Anterior cingulate cortex (tissue), 58 donors: ENCODE measurements at regions not wholly inside any gene's neighbourhood (a gene's known extent, or its start where the extent isn't known, plus 50 kb on each side); places are given as distances from the start of the nearest gene placed in this dataset.
"Not testable (repeated sequence)": the region's sequence is repeated elsewhere in the genome, so short reads cannot be mapped to it uniquely, and the experiment has no call there.

ENCODE experiments used
- DNase-seq, 58 donors: peaks; one replicate each; lab custom pipeline; 2025; lab: John Stamatoyannopoulos, UW

DNA sequence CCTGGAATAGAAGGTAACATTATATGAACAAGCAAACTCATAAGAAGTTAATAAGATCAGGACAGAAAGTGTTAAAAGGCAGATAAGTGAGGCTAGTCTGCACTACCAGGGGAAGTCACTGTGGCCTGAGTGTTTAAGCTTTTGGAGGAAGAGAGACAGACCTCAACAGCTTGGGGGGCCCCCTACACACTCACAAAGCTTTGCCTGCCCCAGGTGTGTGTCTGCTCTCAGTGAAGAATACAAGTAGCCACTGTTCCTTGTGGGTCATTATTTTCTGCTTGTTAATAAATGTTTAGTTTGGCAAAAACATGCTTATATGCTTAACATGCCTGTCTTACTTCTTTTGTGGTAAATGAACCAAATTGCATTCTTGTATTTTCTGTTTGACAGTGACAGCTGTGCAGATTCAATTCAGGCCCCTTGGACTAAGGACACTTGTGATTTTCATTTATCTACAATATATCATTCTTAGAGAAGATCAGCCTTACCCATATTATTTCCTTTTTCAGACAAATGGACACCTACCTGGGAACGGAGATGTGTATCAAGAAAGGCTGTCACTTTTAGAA is 50.7 kb upstream of the C12orf71 start:
- DNase-seq = no peak

DNA sequence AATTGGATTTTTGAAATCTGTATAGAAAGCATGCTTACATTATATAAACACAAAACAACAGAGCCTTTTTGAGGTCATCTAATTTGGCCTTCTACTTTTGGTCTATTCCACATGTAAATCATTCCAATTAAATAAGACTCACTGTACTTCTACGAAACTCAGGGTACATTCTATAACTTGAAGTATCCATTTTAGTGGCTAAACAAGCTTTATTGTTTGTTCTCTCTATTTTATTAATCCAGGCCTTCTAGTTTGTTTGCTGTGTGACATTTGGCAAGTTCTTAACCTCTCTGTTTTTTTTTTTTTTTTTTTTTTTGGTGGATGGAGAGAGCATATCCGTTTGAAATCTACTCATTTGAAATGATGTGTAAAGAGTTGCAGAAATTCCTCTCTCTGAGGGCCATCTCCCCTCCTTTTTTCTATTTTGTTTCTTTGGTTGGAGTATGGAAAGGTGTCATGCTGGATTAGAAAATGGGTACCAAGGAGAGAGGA is 58.1 kb upstream of the C12orf71 start:
- no peak for DNase-seq

DNA sequence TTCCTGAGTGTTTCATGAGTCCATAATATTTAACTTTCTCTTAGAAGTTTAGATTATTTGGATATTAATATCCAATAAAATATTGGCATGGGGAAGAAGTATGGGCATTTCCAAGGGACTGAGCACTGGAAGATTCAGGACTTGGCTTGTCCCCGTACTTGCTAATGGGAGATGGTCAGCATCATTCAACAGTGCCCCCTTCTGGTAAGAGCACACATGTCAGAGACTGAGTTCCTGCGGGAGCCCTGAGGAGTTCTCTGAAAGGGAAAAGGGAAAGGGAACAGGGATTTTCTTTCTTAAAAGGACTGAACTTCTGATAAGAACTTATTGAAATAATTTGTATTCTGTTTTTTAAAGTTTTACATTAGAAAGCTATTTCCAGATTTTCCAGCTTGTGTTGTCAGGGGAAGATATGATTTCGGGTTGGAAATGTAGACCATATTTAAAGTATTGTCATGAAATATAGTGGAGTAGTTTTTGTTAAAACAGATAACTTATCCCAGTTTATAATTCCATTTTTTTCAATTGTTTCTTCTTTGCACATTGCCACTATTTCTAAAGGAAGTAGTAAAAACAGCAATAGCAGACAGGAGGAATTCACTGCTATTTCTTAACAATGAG is 59.8 kb upstream of the C12orf71 start:
- peak in 40 of 58 donors; percentile 2 to 80 (median 22) for DNase-seq

DNA sequence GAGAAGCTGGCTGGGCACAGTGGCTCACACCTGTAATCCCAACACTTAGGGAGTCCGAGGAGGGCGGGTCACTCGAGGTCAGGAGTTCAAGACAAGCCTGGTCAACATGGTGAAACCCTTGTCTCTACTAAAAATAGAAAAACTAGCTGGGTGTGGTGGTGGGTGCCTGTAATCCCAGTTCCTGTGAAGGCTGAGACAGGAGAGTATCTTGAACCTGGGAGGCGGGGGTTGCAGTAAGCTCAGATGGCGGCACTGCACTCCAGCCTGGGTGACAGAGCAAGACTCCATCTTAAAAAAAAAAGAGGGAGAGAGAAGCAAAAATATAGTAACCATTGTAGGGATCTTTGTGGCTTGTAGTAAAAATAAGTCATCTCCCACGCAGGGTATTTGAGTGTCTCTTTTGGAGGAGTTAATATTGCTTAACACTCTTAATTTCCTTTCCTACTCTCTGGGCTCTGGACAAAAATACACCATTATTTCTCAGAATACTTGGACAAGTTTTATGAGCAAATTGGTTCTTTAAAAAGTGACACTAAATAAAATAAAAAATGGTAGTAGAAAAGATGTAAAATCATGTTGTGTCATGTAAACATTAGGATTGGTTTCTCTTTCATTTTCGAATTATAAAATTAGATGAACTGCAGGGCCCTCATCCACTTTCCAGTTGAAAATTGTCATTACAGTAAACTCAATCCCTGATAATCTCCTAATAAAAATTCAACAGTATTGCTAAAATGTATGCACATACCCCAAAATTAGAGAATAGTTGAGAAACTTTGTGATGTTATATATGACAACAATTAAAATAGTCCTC is 61.1 kb upstream of the C12orf71 start:
- DNase-seq = no peak

DNA sequence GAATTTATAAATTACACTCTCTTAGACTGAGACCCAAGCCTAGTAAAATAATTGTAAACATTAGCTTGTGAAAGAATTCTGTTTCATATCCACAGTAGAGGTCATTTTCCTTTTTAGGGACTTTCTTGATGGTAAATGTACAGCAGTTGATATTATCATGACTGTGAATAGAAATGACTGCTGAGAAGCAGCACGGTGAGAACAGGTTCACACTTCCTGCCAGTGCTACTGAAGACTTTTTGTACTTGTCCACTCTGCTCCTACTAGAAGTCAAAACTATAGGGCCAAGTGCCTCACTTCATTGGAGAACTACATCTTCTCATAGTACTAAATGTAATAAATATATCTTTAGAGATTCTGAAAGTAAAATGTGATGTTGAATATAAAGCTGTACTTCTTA is 63.3 kb upstream of the C12orf71 start:
- not testable (repeated sequence) for DNase-seq

DNA sequence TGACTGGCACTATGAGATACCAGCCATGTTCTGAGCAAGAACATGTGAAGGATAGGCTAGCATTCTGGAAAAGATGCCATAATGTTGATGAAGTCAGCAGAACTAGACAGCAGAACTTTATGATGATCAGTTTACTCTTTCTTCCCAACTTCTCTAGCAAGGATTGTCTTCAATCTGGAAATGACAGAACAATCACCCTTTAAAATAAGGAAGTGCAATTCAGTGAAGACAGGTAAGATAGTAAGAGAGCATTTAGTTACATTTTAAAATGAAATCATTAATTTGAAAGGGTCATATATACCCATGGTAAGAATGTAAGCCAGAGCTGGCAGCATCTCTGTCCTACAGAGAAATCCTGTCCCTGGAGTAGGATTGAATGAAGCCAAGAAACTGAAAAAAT is 66.0 kb upstream of the C12orf71 start:
- no peak for DNase-seq

DNA sequence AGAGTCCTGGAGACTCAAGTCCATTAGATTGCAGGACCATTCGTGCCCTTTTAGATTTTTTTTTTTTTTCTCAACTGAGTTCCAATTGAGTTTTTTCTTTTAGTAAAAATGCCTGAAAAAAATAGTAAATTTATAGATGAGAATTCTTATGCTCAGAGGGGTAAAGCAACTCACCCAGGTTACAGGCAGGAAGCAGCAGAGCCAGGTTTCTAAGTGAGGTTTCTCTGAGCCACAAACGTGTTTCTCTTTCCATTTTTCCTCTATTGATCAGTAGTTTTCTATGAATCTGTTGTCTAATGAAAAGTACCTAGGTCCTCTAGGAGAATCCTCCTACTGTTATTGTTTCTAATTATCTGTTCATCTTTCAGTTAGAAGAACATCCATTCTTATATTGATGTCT is 66.4 kb upstream of the C12orf71 start:
- no peak for DNase-seq

DNA sequence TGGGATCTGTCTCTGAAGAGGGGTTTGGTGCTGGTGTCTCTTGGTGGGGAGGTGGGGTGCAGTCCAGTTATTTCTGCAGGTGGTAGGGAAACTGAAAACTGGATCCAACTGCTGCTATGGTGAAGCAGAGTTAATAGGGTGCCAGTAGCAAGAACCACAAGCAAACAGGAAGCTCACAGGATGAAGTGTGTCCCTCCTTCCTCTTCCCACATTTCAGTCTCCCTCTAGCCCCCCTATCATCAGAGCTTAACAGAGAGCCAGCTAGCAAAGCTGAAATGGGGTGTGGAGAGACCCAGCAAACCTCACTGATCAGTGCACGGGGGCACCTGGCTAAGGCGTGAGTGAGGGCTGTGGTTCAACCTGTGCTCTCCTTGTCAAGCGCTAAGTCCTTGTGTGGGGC is 69.1 kb upstream of the C12orf71 start:
- no peak for DNase-seq

DNA sequence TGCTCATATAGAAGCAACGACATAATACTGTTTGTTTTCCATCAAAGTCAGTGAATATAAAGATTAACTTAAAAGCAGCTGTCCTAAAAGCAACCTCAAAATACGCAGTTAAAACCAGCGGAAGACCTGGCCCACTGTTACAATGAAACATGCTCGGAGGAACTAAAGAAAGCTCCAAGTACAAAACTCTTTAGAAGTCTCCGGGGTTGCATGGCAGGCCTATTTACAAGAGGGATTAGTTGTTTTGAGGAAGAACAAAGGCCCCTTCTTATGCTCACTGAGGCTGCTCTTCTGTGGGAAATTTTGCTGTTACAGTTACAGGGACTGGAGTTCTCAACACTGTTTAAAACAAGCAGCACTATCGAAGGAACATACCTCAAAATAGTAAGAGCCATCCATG is 75.9 kb upstream of the C12orf71 start:
- DNase-seq = peak in 1 of 58 donors; percentile 3

DNA sequence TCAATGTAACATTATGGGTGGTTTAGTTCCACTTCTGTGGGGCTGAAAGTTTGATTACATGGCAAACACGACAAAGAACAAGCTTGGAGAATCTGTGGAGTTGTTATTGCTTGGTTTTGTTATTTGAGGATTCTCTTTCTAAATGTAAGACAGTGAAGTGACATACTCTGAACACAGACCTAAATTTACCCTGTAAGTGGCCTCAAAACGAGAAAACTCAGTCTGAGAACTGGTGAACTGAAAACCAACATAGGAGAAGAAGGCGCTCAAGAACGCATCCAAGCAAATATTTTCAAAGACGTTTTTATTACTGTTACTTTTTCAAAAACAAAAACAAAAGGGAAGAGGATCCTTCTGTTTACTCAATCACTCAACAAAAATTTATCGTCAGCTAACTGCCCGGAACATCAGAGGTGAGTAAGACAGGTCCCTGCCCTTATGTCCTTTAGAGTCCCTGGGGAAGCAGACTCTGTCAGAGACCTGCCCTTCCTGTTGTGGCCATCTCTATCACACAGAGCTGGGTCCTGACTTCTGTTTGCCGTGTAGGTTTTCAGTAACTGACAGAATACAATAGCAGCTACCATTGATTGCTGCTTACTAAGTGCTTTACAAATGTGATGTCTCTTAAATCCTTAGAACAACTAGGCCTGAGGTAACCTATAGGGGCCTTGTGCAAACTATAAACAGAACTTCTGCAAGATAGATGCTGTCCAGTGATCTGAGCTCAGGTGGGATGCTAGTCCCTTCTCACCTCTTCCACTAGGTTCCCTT is 79.3 kb upstream of the C12orf71 start:
- DNase-seq = no peak

DNA sequence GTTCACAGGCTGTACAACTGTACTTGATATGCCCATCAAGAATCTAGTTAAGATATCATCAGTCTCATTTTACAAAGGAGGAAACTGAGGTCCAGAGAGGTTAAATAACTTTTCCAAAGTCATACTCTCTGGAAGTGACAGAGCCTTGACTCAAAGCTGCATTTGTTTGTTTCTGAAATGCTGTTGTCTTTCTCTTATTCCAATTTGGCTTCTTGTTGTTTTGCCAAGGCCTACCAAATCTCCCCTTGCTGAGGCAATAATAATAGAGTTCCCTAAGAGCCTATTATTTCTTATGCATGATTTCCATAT is 79.8 kb upstream of the C12orf71 start:
- DNase-seq = no peak

DNA sequence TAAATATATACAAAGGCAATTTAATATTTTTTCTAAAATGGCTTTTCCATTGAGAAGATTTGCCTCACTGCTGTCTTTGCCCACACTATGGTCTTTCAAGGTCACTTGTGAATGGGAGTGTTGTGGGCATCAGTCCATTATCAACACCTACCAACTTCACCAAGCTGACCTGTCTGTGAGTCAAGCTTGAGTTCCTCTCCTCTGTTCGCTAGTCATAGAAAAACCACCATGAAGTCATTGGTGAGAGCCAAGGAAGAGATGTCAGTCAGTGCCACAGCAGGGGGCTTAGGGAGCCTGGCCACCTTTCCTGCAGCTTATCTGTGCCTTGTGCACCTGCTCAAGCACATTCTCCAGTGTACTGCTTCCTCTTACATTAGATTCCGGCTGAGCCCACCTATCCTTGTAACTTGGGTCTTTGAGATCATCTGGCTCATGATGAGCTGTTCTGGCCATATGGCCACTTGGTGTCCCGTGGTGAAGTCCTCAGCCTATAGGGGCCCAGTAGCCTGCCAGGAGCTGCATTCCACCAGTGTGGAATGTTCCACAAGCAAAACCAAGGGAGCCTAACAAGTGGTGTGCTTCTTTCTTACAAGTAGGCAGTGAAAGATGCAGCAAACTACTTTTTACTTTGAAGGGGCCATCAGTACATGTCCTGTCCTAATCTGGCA is 80.8 kb upstream of the C12orf71 start:
- no peak for DNase-seq

DNA sequence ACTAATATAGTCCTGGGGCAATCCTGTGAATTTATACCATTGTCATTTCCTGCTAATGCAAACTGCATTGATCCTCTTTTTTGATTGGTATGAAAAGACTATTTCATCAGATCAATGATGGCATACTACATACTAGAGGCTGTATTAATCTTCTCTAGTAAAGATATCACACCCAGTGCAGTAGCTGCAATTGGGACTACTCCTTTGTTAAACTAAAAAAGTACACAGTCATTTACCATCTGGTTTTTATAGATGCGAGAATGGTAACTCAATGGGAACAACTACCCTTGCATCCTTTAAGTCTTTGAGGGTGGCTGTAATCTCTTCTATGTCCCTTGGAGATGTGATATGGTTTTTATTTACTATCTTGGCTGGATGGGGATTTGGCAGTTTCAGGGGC is 80.2 kb upstream of the STK38L start:
- no peak for DNase-seq

DNA sequence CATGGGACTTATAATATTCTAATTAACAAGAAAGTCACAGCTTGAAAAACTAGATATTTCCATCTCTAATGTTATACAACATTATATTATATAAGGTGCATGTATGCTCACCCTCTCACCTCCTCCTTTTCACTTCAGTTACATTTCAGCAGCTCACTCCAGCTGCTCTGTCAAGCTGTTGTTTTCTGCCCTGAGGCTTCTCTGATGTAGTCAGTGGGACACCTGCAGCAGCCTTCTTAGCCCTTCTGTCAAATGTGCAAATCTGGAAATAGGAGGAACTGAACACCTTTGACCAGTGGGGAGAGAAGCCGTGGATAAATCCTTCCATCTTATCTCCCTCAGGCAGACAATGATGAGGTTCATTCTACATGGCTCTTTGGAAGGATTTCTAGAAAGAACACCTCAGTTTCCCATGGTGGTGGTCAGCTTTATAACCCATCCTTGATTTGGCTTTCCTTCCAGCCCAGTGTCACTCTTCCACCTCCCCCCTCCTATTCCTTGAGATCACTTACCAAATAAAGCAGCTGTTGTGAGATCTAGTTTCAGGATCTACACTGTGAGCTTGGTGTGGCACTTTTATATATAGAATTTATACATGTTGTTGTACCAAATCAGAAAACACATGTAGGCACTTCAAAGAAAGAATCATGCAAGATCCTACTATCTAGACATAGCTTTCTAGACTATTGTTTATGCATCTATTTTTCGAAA is 79.6 kb upstream of the STK38L start:
- peak in 3 of 58 donors; percentile 1 to 17 (median 5) for DNase-seq

DNA sequence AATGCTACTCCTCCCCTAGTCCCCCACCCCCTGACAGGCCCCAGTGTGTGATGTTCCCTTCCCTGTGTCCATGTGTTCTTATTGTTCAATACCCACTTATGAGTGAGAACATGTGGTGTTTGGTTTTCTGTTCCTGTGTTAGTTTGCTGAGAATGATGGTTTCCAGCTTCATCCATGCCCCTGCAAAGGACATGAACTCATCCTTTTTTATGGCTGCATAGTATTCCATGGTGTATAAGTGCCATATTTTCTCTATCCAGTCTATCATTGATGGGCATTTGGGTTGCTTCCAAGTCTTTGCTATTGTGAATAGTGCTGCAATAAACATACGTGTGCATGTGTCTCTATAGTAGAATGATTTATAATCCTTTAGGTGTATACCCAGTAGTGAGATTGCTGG is 78.1 kb upstream of the STK38L start:
- not testable (repeated sequence) for DNase-seq

DNA sequence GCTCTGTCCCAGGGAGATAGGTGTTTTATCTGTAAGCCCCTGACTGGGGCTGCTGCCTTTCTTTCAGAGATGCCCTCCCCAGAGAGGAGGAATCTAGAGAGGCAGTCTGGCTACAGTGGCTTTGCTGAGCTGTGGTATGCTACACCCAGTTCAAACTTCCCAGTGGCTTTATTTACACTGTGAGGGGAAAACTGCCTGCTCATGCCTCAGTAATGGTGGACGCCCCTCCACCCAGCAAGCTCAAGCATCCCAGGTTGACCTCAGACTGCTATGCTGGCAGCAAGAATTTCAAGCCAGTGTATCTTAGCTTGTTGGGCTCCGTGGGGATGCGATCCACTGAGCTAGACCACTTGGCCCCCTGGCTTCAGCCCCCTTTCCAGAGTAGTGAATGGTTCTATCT is 72.6 kb upstream of the STK38L start:
- not testable (repeated sequence) for DNase-seq

DNA sequence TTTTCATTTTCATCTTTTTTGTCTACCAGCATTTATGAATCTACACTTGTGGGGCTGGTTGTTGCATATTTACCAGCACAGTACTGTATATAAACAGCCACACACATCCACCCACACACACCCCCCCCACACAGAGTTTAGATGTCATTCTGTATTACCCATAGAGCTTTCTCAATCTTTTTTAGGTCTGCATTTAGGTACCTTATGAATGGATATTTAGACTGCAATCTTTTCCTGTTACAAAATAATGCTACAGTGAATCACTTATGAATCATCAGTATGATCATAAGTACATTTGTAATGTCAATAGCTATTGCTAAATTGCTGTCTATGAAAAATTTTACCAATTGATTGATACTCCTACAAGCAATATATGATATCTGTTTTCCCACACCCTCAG is 67.3 kb upstream of the STK38L start:
- DNase-seq = no peak

DNA sequence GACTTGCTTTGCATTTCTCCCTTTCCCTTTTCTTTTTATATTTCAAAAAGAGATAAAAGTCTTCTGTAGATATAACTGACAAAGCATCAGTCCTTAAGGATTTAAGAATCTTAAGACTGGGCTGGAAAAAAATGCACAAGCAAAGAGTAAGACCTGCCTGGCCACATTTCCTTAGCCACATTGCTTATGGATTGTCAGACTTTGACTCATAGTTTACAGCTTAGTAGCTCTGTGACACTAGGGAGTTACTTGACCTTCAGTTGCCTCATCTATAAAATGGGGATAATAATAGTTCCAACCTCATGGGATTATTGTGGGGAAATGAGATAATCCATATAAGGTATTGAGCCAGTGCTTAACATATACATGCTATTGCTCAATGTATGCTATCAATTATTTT is 66.4 kb upstream of the STK38L start:
- DNase-seq = no peak

DNA sequence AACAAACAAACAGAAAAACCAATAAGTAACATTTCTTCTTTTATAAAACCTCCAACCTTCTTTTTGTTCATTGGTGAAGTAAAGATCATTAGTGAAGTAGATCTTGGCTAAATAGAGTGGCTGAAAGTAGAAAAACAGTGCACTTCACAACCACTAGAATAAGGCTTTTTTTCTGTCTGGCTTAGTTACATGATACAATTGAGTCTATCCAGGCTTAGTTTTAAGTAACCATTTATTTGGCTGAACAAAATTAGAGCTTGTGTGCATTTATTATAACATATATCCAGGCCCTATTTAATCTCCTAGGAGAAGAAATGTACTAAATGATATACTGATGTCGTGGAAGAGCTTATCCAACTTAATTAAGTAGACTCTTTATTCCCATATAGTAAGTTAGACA is 65.8 kb upstream of the STK38L start:
- no peak for DNase-seq
